Stimulated activated CD4-positive, alpha-beta T cell treated with anti-CD3 and anti-CD28 coated beads, Interleukin-4, amount 100 ng/mL, for 4 hours (primary cell): ENCODE measurements at regions not wholly inside any gene's neighbourhood (a gene's known extent, or its start where the extent isn't known, plus 50 kb on each side); places are given as distances from the start of the nearest gene placed in this dataset.
"Not testable (repeated sequence)": the region's sequence is repeated elsewhere in the genome, so short reads cannot be mapped to it uniquely, and the experiment has no call there.

Experiments
- DNase-seq, 2 experiments: peaks; one replicate each; pipeline ENCODE4 v3.0.0-alpha.2; 2020

DNA sequence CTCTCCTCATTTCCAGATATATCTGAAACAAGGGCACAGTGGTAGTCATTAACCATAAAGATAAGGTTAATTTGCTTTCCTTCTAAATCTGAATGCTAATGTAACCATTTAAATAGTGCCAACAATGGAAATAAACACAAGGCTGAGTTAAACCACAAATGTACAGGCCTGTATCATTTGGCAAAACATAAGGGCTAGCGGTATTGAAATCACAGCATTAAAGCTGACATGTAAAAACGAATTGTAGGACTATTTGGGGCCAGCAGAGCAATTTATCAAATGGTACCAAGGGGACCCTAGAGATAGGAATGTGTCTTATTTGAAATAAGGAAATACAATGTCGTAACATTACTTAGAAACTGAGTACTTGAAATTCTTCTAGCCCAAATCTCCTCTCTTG, 247.5 kb upstream of the RPS23 start:
- no peak for DNase-seq

DNA sequence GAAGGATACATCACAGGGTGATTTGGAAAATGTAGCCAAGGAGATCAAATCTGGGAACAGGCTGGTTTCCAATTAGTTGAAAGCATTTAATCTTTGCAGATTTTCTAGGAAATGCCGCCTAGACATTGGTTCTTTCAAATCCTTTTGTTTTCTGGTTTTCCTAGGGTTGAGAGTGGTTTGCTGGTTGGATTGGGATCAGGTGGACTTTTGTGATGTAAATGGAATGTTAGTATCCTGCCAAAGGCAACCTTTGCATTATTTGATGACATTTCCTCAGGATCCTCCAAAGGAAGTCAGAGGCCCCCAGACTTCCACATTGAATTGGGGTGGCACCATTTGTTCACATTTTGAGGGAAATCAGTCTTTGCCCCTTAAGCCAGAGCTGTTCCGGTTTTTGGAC, 245.5 kb upstream of the RPS23 start:
- no peak for DNase-seq

DNA sequence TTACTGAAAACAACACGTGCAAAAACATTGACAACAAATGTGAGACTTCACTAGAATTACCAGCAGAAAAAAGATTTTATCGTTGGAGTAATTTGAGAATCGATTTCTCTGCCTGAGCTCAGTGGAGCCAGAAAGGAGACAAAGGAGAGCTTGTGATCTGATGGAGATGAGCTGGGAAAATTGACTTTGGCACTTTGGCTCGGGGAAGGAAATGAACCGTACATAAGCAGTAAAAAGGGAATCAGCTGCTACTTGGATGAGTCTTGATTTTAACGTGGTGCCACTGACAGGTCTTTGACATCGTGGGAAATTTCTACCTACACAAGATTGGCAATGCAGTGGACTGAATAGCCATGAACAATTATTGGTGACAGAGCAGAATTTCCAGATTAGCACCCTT, 244.7 kb upstream of the RPS23 start:
- DNase-seq: no peak

DNA sequence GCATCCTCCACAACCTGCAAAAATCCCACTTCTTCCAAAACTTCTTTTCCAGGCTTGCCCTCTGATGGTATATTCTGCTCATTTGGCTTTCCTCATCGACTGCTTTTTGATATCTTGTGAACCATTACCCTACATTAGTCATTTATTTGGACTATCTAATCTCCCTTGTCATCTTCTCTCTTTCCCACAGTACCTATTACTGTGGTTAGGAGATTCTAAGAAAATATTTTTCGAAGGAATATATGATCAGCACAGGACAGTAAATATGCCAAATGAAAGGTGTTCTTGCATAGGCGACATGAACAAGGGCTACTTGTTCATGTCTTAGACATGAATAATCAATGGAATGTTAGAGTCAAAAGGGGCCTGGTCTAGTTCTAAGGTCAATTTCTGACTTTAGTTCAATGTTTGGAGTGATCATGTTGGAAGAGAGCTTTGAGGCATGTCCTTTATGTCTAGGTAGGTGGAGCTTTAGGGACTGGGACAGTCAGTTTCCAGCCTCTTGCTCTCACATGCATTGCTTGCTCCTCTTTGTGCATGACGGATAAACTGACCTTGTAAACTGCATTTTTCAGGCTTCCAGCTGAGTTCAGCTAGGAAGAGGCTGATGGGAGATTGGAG, 243.4 kb upstream of the RPS23 start:
- no peak for DNase-seq

DNA sequence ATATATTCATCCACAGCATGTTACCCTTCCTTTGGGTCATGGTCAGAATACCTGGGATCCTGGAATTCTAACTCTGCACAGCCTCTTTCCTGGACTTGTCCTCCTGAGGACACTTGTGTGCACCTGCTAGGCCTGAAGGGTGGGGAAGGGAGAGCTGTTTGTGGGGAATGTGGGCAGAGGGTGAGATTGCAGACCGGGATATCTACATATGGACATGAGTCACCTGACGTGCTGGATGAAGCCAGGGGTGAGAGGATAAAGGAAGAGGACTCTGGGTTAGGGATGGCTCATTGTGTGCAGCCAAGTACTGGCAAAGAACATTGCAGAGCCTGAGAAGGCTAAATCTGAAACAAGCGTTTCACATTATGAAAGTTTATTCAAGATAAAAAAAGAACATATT, 241.4 kb upstream of the RPS23 start:
- DNase-seq: no peak

DNA sequence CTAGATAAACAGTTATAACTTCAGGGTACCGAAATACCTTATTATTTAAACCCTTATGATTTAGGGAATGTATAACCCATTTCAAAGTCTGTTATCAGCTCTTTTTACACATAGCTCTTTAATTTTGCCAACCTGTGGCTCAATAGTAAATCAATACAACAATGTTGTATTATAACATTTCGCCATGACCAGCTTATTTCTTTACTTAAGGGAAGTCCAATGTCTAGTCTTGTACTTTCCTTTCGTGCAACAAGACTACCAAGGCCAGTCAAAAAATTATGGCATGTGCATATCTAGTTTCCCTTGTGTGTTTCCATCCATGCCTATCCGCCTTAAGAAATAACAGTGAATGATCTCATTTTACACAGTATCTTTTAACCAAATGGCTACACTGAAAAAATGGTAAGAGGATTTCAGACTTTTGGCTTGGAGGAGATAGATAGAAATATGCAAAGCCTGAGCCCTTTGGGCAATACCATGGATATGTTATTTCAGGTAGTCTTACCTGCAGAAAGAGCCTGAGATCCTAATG, 239.5 kb upstream of the RPS23 start:
- DNase-seq: no peak

DNA sequence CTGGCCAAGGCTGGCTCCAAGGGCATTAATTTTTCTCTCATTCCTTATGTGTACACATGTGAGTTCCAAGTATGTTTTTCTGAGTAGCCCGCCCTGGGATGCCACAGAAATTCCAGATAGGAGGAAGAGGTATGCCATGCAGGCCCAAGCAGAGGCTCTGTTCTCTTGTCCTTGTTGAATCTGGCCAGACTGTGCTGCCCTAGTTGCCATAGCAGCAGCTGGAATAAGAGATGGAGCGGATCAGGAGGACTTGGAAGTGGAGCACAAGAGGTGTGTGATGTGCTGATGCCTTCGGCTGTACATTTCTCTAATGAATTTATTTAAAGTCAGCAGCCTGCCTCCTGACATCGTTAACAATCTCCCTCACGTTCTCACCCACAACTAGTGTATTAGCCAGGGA, 235.6 kb upstream of the RPS23 start:
- no peak for DNase-seq

DNA sequence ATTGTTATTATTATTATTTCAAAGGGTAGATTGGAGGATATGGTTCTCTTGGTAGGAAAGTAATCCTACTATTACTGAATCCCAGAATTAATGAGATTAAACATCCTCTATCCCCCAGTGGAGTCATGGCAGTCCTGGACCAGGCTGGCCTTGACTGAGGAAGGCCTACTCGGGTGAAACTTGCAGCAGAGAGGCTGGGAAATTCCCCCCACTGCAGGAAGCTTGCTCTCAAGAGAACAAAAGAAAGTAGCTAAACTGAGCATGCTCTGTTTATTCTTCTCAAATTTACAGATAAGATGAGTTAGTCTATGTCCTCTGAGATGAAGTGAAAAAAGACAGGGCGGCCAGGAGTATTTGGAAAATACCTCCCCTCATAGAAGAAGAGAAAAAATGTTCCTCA, 233.9 kb upstream of the RPS23 start:
- no peak for DNase-seq

DNA sequence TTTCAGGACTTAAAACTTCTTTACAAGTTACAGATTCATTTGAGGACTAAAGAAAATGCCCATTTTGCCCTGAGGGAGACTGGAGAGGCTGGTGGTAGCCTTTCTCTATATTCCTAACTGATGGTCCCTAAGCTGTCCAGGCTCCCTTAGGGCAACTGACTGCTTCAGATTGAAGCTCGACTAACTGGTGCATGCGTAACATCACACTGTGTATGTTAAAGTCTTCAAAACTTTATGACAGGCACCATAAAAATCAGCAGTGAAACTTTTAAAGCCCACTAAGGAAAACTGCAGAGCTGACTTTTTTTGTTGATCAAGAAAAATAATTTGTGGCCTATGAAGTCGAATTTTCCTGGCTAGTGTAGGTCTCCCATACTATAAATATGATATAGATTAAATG, 233.0 kb upstream of the RPS23 start:
- no peak for DNase-seq

DNA sequence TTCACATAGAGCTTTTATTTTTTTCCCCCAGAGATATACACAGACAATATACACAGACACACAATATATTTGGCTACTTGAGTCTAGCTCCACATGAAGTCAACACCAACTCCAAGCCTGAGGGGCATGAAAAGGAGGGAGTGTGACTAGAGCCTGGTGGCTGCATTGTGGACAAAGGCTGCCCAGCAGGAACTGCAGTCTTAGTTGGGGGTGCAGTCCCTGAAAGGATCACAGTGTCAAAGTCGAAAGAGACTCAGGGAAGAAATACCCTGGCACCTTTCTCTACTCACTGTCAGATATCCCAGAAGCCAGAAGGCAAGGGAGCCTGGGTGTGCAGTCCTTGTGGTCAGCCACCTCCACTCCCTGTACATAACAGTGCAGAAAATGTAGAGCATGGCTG, 231.6 kb upstream of the RPS23 start:
- DNase-seq: no peak

DNA sequence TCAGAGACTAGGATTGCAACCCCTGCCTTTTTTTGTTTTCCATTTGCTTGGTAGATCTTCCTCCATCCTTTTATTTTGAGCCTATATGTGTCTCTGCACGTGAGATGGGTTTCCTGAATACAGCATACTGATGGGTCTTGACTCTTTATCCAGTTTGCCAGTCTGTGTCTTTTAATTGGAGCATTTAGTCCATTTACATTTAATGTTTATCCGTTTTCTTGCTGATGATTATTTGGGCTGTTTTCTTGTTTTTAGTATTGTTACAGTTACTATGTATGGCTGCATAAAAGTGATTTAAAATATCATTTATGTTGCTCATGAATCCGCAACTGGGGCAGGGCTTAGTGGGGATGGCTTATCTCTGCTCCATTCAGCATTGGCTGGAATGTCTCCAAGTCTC, 228.2 kb upstream of the RPS23 start:
- DNase-seq: not testable (repeated sequence)

DNA sequence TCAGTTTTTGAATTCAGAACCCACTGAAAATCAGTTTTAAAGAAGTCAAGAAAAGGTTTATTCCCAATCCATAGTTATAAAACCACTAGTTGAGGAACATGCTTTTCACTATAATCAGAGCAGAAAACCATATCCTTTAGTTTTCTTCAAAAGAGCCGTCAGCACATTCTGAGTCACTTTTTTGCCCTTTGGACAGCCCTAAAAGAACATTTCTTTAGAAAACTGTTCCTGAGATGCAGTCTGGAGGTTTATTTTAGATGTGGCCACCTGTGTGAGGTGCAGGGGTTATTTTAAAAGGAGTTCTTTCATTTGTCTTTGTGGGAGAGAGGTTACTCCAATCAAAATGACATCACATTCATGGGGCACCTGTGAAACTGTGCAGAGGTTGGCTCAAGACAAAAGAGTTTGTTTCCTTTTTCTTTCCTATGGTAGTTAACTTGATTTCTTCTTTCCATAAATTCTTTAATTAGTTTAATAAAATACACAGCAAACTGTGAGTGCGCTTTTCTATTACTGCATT, 221.6 kb upstream of the RPS23 start:
- no peak for DNase-seq

DNA sequence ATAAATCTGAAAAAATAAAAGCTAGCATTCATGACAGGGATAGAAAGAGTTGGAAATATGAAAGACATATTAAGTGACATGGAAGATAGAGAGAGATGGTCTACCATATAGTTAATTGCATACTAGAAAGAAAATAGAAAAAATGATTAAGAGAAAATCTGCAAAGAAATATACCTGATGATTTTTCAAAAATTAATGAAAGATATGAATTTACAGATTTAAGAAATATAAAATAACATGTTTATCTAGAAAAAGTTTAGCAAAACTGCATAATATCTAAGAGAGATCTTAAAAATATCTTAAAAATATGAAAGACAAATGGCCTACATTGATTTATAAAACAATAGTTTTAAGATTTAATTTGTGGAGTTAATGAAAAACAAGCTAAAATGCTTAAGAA, 219.1 kb upstream of the RPS23 start:
- no peak for DNase-seq

DNA sequence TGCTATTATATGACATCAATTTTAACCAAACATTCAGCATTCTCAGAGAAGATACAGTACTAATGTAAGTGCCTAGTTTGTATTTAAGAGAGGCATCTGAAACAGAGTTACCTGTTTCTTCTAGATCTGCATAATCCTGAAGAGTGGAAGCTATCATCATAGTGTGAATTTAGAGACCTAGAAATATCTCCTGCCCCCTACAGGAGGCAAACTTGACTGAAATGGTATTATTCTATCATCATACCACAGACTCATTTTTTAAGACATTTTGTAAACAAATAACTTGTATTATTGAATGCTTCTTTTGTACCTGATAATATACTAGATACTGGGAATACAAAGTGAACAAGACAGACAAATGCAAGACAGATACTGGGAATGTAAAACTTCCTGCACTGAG, 216.8 kb upstream of the RPS23 start:
- no peak for DNase-seq

DNA sequence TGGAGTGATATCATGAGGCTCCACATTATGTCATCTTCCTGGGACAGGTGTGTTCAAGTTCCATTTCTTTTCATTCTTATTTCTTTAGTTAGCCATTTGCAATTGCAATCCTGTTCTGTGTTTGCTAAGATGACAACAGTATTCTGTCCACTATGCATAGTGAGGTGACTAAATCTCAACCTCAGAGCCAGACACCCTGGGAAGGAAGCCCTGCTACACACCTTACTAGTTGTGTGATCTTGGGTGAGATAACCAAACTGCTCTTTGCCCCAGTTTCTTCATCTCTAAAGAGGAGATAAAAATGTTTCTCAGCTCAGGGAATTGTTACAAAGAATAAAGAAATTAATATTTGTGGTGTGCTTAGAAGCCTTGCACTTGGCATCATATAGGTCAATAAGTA, 215.1 kb upstream of the RPS23 start:
- no peak for DNase-seq

DNA sequence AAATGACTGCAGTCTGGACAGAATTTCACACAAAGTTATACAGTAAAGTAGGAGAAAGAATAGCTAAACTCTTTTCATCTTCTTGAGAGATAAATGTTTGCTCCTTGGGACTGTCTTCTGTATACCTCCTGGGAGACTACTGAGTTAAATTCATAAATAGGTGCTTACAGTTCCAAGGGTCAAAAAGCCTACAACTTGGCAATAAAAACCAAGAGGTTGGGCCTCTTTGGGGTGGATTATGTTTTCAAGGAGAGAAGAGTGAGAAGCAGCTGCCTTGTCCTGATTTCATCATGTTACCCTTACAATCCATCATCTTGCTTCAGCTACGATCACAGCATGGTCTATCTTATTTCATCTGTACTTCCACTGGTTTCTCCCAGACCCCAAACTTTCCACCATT, 213.2 kb upstream of the RPS23 start:
- DNase-seq: no peak

DNA sequence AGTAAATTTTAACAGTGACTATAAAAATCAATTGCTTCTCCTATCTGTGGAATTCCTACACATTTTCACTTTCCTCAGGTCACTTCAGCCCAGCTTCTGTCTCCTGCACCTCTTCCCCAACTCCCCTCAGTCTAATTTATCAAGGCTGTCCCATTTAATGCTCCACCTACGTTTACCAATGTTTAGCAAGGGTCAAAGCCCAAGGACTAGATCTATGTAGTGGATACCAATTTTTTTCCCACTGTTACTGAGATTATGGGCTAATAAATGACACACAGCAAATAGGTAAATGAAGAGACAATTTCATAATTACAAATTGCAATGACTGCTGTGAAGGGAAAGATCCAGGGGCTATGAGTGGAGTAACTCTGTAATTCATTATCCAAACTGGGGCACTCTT, 211.5 kb upstream of the RPS23 start:
- DNase-seq: no peak

DNA sequence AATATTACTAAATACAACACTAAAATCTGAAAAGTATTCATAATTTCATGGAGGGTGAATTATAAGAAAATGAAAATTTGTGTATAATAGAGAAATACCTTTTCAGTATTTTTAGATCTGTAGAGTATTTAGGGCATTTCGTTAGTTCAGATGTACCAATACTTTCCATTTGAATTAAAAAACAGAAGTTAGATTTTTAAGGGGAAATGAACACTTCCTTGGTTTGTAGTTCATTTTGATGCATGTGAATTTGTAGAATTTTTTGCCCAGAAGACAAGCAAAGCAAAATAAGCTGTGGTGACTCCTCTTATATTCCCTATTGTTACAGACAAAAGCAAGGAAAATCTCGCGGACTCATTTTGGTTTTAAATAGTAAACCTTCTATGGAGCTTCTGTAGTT, 209.0 kb upstream of the RPS23 start:
- DNase-seq: no peak

DNA sequence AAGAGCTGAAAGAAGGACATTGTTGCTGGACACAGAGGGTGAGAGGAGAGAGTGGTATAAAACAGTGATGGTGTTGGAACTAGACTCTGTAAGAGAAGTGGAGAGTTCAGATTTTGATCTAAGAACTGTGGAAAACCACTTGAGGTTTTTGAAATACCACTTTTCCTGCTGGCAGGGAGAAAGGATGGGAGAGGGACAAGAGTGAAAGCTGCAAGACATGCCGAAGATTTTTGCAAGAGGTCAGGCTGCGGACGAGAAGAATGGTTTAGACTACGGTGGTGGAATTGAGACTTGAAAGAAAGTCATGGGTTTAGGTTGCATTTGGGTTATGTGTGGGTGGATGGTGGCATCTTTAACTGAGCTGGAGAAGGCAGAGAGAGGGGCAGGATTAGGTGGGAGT, 202.2 kb upstream of the RPS23 start:
- DNase-seq: no peak

DNA sequence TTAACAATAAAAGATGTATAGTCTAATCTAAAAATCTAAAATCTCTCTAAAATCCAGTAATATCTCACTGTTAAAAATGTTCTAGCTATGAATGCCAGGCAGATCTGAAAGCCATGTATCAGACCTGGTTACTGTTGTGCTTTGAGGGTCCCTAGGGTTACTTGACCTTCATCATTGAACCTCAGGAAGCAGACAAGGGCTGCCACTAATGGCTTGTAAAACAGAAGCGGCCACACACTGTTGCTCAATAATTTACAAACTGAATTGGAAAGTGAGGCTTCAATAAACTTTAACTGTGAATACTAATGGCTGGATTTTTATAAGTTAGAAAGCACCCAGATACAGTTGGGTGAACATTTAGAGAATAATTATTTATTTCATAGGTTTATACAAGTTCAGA, 198.0 kb upstream of the RPS23 start:
- DNase-seq: no peak

DNA sequence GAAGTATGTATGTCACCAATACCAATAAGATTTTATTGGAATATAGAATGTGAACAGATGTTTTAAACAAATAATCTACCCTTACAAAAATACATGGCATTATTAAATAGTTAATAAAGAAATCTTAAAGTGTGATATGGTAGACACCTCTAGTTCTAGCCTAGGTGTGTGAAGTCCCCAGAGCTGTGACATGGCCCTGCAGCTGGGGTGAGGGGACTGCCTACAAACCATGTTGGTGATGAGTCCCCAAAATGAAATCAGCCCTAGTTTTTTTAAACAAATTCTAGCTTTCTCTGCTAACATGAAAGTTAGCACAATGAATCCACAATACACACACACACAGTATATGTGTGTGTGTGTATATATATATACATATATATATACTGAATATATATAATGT, 195.1 kb upstream of the RPS23 start:
- DNase-seq: no peak

DNA sequence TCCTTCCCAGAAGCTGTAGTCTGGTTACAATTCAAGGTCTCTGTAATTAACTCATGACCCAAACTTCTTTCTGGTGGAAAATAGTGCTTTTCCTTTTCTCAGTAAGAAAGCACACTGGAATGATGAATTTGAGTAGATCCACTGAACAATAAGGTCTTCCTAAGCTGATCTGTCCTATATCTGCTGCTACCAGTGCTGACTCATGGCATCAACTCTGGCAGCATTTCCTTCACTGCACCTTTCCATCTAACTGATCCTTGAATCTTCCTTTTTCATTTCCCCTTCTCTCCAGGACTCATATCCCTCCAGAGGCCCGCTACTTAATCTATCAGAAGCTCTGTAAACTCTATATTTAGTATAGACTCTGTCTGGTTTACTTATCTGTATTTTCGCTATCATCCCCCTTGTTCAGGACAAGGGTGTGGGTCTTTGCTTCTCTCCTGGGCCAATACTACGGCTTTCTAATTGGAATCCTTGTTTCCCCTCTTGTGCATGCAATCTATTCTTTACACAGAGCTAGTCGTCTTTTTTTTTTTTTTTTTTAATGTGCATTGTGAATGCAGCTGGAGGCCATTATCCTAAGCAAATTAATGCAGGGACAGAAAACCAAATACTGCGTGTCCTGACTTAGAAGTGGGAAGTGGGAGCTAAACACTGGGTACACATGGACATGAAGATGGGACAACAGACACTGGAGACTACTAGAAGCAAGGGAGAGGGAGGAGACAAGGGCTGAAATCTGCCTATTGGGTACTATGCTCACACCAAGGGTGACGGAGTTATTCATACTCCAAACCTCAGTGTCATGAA, 192.2 kb upstream of the RPS23 start:
- DNase-seq: no peak

DNA sequence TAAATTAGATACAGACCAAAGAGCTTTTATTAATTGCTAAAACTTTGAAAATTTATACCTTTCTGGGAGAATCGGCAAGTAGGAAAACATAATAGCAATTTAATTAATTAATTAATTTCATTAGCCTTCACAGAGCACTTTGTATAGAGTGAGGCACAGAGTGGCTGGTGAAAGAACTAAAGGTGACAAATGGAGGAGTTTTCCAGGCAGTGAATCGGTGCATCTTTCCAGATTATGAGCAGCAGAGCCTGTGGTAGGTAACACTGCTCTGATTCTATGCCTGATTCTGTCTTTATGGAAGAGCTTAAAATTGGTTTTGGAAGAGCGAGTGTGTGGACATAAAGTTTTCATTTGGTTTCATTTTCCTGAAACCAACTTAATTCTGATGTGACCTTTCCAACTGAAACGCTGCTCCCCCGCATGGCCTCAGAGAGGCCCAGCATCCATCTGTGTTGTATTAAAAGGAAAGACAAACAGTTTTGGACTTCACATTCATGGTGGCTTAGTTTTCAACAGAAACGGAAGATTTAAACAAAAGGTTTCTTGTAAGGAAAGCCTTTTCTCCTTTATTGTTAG, 188.9 kb upstream of the RPS23 start:
- DNase-seq: no peak

DNA sequence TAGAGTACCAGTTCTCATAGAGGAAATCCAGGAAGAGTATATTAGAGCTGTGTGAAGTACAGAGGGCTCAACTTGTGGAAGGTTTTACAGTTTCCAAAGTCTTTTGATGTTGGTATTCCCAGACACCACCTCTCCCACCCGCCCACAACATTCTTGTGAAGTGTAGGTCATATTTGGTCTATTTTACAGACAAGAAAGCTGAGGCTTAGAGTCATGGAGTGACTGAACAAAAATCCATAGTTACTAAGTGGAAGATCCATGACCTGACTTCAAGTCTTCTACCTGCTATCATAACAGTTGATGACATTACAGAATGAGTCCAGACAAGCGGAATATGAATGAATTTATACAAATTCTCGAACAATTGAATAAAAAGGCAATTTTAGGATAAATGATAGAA, 187.1 kb upstream of the RPS23 start:
- DNase-seq: no peak
